LHCN-M2 (cell line): ENCODE measurements at regions not wholly inside any gene's neighbourhood (a gene's known extent, or its start where the extent isn't known, plus 50 kb on each side); places are given as distances from the start of the nearest gene placed in this dataset.
"Not testable (repeated sequence)": the region's sequence is repeated elsewhere in the genome, so short reads cannot be mapped to it uniquely, and the experiment has no call there.

Experiments
- DNase-seq: peaks from one replicate; pipeline ENCODE4 v3.0.0-alpha.2; 2012; ENCODE audit warnings: low read depth

- no peak for DNase-seq
Observed at GRCh38 chr7:42570944-42571343, 333.9 kb upstream of the GLI3 start.

- no peak for DNase-seq
Observed at GRCh38 chr7:42567051-42567450, 330.0 kb upstream of the GLI3 start.

- no peak for DNase-seq
Observed at GRCh38 chr7:42561797-42562196, 324.8 kb upstream of the GLI3 start.

GRCh38 chr7:42560866-42561265 lies 323.9 kb upstream of the GLI3 start:
- DNase-seq, result no peak

GRCh38 chr7:42554932-42555331 lies 317.9 kb upstream of the GLI3 start:
- not testable (repeated sequence) for DNase-seq

GRCh38 chr7:42552227-42552626 lies 315.2 kb upstream of the GLI3 start:
- no peak for DNase-seq

- DNase-seq, result no peak
Observed at GRCh38 chr7:42550706-42551470, 313.9 kb upstream of the GLI3 start.

GRCh38 chr7:42549866-42550485 lies 313.0 kb upstream of the GLI3 start:
- DNase-seq, result no peak

- DNase-seq, result no peak
Observed at GRCh38 chr7:42548816-42549611, 312.0 kb upstream of the GLI3 start.

GRCh38 chr7:42545049-42545724 lies 308.2 kb upstream of the GLI3 start:
- no peak for DNase-seq

- DNase-seq, result no peak
Observed at GRCh38 chr7:42543953-42544352, 306.9 kb upstream of the GLI3 start.

- DNase-seq, result not testable (repeated sequence)
Observed at GRCh38 chr7:42542446-42542845, 305.4 kb upstream of the GLI3 start.

GRCh38 chr7:42534441-42534840 lies 297.4 kb upstream of the GLI3 start:
- DNase-seq, result no peak

GRCh38 chr7:42527004-42527403 lies 290.0 kb upstream of the GLI3 start:
- no peak for DNase-seq

- DNase-seq, result no peak
Observed at GRCh38 chr7:42522227-42522991, 285.4 kb upstream of the GLI3 start.

- DNase-seq, result no peak
Observed at GRCh38 chr7:42511027-42511426, 274.0 kb upstream of the GLI3 start.

GRCh38 chr7:42506097-42506496 lies 269.1 kb upstream of the GLI3 start:
- no peak for DNase-seq

GRCh38 chr7:42502022-42502421 lies 265.0 kb upstream of the GLI3 start:
- peak; percentile 66 for DNase-seq

- no peak for DNase-seq
Observed at GRCh38 chr7:42495256-42495655, 258.2 kb upstream of the GLI3 start.

- peak; percentile 32 for DNase-seq
Observed at GRCh38 chr7:42494736-42495135, 257.7 kb upstream of the GLI3 start.

GRCh38 chr7:42494199-42494710 lies 257.2 kb upstream of the GLI3 start:
- DNase-seq, result no peak
